ENCODE measurements at regions not wholly inside any gene's neighbourhood (a gene's known extent, or its start where the extent isn't known, plus 50 kb on each side); places are given as distances from the start of the nearest gene placed in this dataset.
"Not testable (repeated sequence)": the region's sequence is repeated elsewhere in the genome, so short reads cannot be mapped to it uniquely, and the experiment has no call there.

DNA sequence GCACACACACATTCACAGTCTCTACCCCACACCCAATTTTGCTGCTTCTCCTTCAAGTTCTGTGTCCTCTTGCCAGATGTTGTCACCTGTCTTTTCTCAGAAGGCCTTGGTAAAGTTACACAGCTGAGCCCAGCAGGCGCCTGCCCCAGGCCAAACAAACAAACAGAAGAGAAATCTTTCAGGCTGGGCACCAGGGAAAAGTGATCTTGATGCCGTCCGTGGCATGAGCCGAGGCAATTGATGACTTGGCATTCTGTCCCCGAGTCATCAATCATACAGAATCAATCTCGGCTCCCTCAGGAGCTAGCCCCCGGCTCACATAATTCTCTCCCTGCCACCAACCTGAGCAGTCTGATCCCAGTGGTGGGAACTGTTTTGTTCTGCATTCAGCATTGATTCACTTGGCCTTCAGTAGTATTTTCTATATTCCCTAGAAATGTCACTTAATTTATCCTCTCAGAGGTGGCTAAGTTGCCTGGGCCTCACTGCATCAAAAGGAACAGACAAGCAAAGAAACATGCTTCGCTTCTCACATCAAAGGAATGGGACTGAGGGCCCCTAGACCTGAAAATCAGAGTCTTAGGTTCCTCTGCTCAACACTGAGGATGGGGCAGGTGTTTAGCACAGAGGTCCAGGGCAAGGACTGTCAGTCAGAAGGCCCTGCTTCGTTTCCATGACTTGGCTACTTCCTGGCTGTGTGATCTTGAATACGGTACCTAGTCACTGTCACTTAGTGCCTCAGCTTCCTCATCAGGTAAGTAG is 278.8 kb upstream of the CELF4 start:
- Histone ChIP-seq H3K9me3 (no peaks in the 10 kb centered on the region), H3K4me1 (no peaks in the 10 kb centered on the region), H3K27ac (no peak overlapping the region), H3K4me3 (no peak overlapping the region), H3K36me3 (no peaks in the 10 kb centered on the region), H3K27me3 (ENCODE audit: low read depth) (no peaks in the 10 kb centered on the region)
- intact Hi-C loops (cut with DNase I) = no loop called here
- ATAC-seq (no peak), DNase-seq (no peak)
- TF ChIP-seq, protein P1, sequence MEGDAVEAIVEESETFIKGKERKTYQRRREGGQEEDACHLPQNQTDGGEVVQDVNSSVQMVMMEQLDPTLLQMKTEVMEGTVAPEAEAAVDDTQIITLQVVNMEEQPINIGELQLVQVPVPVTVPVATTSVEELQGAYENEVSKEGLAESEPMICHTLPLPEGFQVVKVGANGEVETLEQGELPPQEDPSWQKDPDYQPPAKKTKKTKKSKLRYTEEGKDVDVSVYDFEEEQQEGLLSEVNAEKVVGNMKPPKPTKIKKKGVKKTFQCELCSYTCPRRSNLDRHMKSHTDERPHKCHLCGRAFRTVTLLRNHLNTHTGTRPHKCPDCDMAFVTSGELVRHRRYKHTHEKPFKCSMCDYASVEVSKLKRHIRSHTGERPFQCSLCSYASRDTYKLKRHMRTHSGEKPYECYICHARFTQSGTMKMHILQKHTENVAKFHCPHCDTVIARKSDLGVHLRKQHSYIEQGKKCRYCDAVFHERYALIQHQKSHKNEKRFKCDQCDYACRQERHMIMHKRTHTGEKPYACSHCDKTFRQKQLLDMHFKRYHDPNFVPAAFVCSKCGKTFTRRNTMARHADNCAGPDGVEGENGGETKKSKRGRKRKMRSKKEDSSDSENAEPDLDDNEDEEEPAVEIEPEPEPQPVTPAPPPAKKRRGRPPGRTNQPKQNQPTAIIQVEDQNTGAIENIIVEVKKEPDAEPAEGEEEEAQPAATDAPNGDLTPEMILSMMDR (IDR thresholded peaks at IDR 0.05) = no peak

DNA sequence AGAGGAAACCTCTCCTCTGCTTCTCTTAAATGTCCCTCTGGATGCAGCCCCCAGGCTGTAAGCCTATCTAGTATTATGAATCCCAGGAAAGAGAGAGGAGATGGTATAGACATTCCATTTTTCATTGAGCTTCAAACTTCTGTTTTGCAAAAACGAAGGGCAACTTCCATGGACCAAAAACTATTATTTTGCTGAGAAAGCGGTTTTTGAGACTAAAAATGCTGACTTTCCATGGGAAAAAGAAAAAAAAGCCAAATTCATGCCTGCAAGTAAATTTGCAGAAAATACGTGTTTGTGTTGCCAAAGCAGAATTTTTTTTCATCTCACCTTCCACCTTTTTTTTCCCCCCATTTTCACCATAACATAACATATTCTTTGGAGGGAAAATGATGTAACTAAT is 272.5 kb upstream of the CELF4 start:
- H3K4me1 ChIP-seq = no peaks in the 10 kb centered on the region
- ATAC-seq = no peak
- H3K4me3 ChIP-seq = no peak overlapping the region
- H3K27ac ChIP-seq = no peak overlapping the region
- no peaks in the 10 kb centered on the region for H3K9me3 ChIP-seq
- no peaks in the 10 kb centered on the region for H3K36me3 ChIP-seq
- TF ChIP-seq, protein P1 (IDR thresholded peaks at IDR 0.05) = no peak
- intact Hi-C loops (cut with DNase I) = no loop called here
- DNase-seq = no peak
- no peaks in the 10 kb centered on the region for H3K27me3 ChIP-seq (ENCODE audit: low read depth)

DNA sequence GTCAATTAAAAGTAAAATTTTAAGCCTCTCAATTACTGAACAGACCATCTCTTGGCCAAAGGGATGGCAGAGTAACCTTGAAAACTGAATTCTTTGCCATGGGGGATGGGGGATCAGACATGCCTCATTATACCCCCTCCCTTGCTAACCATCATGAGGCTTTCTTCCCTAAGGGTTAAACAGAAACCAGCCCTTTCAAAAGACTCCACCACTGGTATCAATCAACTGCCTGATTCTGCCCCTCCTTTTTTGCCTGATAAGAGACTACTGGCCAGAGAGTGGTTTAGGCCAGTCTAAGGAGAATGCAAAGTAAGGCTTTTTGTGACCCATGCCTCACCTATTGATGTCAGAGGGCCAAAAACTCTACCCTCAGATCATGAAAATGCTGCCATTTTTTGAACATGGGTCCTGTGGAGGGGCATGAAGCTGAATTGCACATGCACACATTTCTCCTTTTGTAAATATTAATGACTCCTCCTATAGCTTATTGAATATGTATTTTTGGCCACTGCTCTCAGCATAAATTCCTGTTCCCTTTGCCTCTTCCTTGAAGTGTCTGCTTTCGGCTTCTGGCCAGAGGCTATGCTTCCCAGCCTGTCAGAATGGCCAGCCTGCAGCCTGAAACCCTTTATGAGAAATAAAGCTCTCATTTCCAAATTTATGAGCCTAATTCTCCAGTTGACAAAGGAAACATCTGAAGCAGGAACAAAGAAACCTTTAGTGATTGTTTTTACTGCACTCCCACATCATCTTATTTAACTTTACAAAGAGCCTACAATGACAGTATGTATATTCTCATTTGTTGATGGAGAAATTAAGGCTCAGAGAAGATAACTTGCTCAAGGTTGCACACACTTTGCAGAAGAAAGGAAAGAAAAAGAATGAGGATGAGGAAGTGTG is 270.7 kb upstream of the CELF4 start:
- ATAC-seq (no peak), DNase-seq (no peak)

DNA sequence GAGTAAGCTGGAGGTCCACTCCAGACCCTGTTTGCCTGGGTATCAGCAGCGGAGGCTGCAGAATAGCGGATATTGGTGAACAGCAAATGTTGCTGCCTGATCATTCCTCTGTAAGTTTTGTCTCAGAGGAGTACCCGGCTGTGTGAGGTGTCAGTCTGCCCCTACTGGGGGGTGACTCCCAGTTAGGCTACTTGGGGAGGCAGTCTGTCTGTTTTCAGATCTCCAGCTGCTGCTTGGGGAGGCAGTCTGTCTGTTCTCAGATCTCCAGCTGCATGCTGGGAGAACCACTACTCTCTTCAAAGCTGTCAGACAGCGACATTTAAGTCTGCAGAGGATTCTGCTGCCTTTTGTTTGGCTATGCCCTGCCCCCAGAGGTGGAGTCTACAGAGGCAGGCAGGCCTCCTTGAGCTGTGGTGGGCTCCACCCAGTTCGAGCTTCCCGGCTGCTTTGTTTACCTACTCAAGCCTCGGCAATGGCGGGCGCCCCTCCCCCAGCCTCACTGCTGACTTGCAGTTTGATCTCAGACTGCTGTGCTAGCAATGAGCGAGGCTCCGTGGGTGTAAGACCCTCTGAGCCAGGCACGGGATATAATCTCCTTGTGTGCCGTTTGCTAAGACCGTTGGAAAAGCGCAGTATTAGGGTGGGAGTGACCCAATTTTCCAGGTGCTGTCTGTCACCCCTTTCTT is 266.6 kb upstream of the CELF4 start:
- intact Hi-C loops (cut with DNase I); H3K27ac ChIP-seq; H3K4me3 ChIP-seq; H3K27me3 ChIP-seq (ENCODE audit: low read depth); ATAC-seq; H3K36me3 ChIP-seq; H3K4me1 ChIP-seq; DNase-seq; H3K9me3 ChIP-seq: not testable (repeated sequence)

More for the DNA sequence above, 270.7 kb upstream of the CELF4 start:
- Histone ChIP-seq H3K4me3 (no peak overlapping the region), H3K27ac (no peak overlapping the region), H3K27me3 (ENCODE audit: low read depth) (no peaks in the 10 kb centered on the region), H3K36me3 (no peaks in the 10 kb centered on the region), H3K4me1 (no peaks in the 10 kb centered on the region), H3K9me3 (peaks cover 4% of the 10 kb centered on the region)
- intact Hi-C loops (cut with DNase I) = no loop called here
- TF ChIP-seq, protein P1 (IDR thresholded peaks at IDR 0.05) = no peak

DNA sequence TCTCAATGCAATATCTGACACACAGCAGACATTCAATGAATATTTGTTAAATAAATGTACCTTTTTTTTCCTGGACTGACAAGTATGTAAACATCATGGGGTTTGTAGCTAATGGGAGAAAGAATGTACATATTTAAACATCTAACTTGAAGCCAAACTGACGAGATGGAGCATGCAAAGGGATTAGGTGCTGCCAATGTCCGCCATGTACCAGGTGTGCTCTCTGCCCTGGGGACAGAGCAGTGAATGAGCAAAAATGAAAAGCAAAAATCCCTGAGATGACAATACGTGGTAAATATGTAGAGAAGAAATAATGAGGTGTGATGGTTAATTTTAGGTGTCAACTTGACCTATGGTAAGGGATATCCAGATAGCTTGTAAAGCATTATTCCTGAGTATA is 247.4 kb upstream of the CELF4 start:
- no peak for DNase-seq
- no peak overlapping the region for H3K27ac ChIP-seq
- ATAC-seq = no peak
- intact Hi-C loops (cut with DNase I) = no loop called here
- H3K9me3 ChIP-seq = no peaks in the 10 kb centered on the region
- H3K36me3 ChIP-seq = no peaks in the 10 kb centered on the region
- TF ChIP-seq, protein P1 (IDR thresholded peaks at IDR 0.05) = no peak
- no peaks in the 10 kb centered on the region for H3K27me3 ChIP-seq (ENCODE audit: low read depth)
- no peak overlapping the region for H3K4me3 ChIP-seq
- H3K4me1 ChIP-seq = no peaks in the 10 kb centered on the region
